Right lung (tissue), 2 donors: ENCODE measurements at regions not wholly inside any gene's neighbourhood (a gene's known extent, or its start where the extent isn't known, plus 50 kb on each side); places are given as distances from the start of the nearest gene placed in this dataset.

Experiments used
- DNase-seq, 2 donors: peaks; one replicate each; pipeline ENCODE4 v3.0.0-alpha.2; 2013

- no peak for DNase-seq
Measured at GRCh38 chr3:159127021-159127392, 325.2 kb downstream of the MFSD1 start.

GRCh38 chr3:159128628-159129027 is 326.8 kb downstream of the MFSD1 start:
- no peak for DNase-seq

GRCh38 chr3:159130108-159130507 is 328.3 kb downstream of the MFSD1 start:
- DNase-seq, result no peak

GRCh38 chr3:159131376-159131775 is 329.5 kb downstream of the MFSD1 start:
- no peak for DNase-seq

GRCh38 chr3:159137949-159138348 is 336.1 kb downstream of the MFSD1 start:
- no peak for DNase-seq

DNA sequence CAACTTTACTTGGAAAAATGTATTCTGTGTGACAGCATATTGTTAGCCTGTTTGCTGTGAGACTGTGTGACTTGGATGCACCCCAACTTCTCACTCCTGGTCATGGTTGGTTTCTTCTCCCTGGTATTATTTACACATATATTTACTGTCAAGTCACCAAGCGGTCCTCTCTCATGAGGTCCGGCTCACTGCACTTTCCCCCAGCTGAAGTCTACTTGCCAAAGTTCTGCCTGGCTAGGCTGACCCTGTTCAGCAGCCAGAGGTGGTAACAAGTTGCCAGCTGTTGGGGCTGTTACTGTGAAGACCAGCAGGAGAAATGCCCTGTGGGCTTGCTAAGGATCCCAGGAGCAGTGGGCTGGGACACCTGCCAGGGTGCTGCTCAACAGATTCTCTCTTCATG is 337.5 kb downstream of the MFSD1 start:
- DNase-seq, result no peak

- no peak for DNase-seq
Measured at GRCh38 chr3:159144472-159144871, 342.6 kb downstream of the MFSD1 start.

DNA sequence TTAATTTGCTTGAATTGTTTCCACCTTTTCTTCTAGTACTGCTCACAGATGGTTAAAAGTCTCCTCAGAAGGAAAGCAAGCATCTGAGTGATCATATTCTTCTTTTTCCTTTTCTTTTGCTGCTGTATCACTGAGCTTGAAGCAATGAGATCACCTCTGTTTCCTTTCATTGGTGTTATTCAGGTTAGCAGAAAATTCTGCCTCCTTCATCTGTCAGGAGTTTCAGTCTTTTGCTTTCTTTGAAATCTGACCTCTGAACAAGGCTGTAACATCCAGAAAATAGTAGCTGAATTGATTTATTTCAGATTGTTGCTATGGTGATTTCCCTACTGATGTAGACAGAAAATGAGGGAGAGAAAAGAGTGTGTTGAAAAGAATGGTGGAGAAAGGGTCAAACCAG is 343.0 kb downstream of the MFSD1 start:
- no peak for DNase-seq

GRCh38 chr3:159146392-159146791 is 344.5 kb downstream of the MFSD1 start:
- no peak for DNase-seq

GRCh38 chr3:159146856-159147435 is 345.1 kb downstream of the MFSD1 start:
- no peak for DNase-seq

DNA sequence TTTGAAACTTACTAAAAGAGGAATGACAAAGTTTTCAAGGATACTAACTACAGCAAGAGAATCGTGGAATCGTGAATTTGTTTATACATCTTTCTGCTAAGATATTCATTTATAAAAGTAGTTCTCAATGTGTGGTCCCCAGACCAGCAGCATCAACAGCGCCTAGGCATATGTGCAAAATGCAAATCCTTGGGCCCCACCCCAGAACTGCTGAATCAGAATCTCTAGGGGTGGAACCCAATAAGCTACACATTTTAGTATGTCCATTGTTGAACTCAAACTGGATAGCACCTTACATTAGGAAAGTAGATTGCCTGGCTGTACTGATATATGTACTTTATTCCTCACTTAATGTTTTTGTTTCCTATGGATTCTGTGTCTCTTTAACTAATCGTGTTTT is 346.0 kb downstream of the MFSD1 start:
- DNase-seq, result no peak

DNA sequence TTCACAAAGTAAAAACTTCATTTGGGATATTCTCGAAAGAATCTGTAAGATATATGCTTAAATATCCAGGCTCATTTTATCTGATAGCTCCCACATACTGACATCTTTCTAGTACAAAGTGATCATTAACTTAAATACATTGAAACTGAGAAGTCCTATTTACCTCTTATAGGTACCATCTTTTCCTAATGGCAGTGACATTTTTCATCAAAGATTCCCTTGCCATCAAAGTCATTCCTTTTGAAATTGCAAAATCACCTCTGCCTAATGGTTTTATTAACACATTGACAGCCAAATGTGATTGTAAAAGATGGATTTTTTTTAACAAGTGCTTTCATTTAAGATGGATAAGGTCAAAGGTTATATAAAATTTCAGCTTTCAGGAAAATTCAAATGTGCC is 346.6 kb downstream of the MFSD1 start:
- no peak for DNase-seq

- no peak for DNase-seq
Measured at GRCh38 chr3:159149131-159149530, 347.3 kb downstream of the MFSD1 start.

DNA sequence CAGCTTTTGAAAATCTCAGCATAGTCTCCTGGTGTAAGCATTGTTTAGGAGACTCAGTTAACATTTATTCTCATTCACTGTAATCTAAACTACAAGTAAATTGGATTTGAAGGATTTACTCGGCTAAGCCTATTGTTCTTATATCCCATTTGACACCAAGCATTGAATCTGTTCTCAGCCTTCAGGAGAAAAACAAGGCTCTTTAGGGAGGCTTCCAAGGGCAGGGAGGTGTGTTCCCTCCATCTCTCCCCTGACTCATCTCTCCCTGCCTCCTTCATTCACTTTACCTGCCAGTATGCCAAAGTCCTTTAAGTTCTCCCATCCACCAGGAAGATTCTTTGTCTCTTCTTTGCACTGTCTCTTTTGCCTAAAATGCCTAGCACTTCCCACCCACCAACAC is 347.8 kb downstream of the MFSD1 start:
- DNase-seq, result no peak

- no peak for DNase-seq
Measured at GRCh38 chr3:159150180-159150579, 348.3 kb downstream of the MFSD1 start.

- DNase-seq, result no peak
Measured at GRCh38 chr3:159151130-159151529, 349.3 kb downstream of the MFSD1 start.

DNA sequence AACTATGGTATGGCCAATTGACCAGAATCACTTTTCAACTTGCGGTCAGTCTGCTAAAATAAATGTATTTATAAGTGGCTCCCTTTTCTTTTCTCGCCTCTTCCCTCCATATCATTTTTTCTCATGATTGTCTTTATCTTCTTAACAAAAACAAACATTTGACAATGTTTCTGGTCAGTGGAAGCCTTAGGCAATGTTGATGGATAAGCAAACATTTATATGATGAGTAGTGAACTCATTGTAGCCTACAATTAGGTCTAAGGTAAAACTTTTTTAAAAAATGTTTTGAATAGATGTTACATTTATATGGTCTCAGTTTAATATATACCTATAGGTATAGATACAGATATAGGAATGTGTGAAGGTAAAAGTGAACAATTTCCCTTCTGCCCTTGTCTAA is 355.4 kb downstream of the MFSD1 start:
- no peak for DNase-seq

- no peak for DNase-seq
Measured at GRCh38 chr3:159158213-159158612, 356.4 kb downstream of the MFSD1 start.

DNA sequence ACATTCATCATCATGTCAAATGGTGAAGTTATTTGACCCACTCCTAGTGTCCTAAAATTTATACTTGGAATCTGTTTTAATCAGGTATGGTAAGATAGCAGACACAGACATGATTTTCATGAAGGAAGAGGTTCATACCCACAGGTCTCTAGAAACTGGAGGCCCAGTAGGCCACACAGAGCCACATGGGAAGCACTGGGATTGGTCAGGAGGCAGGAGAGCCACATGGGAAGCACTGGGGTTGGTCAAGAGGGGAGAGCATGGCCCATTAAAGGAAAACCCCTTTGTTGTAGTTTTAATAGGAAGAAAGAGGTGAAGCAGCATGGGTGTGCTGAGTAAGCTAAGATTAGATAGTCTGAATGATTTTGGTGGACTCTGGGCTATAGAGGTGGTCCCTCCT is 356.9 kb downstream of the MFSD1 start:
- no peak for DNase-seq

- no peak for DNase-seq
Measured at GRCh38 chr3:159159546-159159945, 357.7 kb downstream of the MFSD1 start.

GRCh38 chr3:159163656-159164055 is 361.8 kb downstream of the MFSD1 start:
- no peak for DNase-seq

DNA sequence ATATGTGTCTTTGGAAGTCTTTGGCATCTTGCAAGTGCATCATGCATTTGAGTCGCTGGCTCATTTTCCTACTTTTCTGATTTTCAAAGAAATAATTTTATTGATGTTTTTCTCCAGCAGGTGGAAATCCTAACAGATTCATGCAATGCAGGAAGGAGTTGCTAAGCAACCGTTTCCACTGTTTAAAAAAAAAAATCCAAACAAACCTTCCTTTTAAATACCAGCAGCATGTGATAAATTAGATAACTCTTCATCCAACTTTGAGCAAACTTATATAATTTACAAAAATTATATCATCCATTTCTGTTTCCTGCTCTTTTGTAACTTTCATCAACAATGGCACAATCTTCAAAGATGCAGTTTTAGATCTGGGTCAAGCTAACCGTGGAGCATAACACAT is 364.1 kb downstream of the MFSD1 start:
- DNase-seq, result no peak

DNA sequence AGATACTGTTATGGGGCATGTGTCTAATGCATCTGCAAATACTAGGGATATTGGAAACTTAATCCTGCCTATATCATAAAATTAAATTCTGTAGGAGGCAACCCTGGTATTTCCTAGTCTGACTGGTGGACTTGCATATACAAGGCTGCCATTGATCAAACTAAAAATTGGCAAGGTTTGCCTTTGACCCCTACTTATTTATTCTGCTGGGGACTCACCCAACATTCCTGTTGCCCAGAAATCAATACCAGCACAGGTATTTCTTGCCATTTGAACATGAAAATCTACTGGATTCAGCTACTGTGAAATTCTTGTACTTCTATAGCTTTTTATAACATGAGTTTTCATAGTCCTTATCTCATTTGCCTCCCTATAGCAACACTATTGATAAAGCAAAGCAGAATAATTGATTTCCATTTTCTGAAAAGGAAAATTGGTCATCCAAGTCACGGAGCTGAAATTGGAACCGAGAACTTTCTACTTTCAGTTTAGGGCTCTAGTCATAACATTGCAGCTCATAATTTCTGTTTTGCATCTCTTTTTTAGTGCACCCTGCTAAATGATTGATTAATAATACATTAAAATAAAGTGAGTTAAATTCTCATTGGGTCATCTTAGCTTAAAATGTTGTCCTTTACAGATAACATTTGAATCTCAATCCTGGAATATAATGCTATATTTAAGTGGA is 365.2 kb downstream of the MFSD1 start:
- no peak for DNase-seq

DNA sequence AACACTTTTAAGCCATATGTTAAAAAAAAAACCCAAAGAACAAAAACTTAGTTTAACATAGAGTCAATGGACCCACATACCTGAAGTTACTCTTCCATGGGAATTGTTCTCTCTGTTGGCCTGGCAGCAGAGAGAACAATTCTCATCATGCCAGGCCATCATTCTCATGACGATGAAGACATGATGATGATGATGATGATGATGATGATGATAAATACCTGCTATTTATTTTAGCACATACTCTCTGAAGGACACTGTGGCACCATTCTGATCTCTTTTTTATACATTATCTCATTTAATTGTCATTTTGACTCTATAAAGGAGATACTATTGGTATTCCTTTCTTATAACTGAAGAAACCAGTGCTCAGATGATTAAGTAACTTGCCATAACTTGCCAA is 366.9 kb downstream of the MFSD1 start:
- no peak for DNase-seq
